Stimulated activated CD4-positive, alpha-beta T cell treated with anti-CD3 and anti-CD28 coated beads, TNF-alpha, amount 100 ng/mL, for 1 hour (primary cell): ENCODE measurements at regions not wholly inside any gene's neighbourhood (a gene's known extent, or its start where the extent isn't known, plus 50 kb on each side); places are given as distances from the start of the nearest gene placed in this dataset.

Source experiments
- DNase-seq, 3 donors: peaks; one replicate each; pipeline ENCODE4 v3.0.0-alpha.2; 2020; ENCODE audit warnings: low read depth in 3 of 3, low spot score in 1 of 3

DNA sequence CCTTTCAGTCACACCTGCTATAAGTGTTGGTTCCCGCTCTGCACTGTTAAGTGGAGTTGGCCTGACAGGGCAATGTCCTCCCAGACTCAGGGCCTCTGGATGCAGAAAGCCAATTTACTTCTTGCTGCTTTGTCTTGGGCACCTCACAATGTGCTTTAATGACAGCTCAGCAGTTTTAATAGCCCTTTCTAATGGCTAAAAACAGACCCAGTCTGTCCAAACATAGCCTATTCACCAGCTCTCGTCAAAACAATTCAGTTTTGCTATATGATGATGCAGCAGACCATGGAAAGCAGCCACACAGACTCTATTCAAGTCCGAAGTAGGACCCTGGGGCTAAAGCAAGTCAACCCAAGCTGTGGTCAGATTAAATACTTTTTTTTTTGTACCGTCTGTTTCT, 529.1 kb upstream of the SEMA6A start:
- DNase-seq, result no peak

DNA sequence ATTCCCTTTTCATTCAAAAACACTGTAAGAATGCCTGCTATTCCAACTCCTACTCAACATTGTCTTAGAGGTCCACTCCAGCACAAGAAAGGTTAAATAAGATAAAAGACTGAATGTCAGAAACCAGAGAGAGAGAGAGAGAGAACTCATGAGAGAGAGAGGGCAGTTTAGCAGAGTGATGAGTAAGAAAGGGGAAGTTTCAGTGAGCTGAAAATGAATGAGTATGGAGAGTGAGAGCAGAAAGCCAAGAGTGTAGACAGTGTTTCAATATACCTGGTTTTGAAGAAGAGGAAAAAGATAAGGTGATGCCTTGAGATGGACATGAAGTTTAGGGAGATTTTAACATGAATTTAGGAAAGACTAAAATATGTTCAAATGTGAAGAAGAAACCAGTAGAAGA, 528.0 kb upstream of the SEMA6A start:
- no peak for DNase-seq

DNA sequence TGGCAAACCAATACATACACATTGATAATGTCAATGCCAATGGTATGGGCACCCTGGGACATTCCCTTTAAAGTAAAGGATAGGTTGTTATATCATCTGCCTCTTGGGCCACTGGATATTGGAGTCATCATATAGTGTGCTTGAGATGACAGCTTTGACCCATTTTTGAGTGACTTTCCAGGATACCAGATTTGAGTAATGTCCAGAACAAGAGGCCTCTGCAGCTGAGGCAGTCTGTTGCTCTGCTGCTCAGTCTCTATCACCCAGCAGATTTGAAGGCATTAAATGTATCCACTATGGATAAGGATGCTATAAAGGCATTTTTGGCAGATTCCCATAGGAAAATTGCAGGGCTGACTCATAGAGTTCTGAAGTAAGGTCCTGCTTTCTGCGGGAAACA, 525.6 kb upstream of the SEMA6A start:
- no peak for DNase-seq

DNA sequence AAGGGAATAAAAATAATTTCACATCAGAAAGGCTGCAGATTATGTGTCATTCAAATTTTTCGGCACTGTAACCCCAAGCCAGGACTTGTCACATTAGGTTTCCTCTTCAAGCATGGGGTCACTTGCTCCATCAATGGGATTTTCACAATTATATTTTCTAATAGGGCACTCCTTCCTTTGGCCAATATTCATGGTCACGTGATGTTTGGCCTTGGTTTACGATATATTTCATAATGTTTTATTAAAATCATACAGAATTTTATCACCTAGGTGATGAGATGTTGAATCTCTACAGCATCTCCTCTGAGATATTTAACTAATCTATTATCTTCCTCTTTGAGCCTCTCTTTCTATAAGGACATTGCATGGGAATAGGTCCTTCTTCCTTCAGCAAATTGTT, 523.5 kb upstream of the SEMA6A start:
- no peak for DNase-seq

DNA sequence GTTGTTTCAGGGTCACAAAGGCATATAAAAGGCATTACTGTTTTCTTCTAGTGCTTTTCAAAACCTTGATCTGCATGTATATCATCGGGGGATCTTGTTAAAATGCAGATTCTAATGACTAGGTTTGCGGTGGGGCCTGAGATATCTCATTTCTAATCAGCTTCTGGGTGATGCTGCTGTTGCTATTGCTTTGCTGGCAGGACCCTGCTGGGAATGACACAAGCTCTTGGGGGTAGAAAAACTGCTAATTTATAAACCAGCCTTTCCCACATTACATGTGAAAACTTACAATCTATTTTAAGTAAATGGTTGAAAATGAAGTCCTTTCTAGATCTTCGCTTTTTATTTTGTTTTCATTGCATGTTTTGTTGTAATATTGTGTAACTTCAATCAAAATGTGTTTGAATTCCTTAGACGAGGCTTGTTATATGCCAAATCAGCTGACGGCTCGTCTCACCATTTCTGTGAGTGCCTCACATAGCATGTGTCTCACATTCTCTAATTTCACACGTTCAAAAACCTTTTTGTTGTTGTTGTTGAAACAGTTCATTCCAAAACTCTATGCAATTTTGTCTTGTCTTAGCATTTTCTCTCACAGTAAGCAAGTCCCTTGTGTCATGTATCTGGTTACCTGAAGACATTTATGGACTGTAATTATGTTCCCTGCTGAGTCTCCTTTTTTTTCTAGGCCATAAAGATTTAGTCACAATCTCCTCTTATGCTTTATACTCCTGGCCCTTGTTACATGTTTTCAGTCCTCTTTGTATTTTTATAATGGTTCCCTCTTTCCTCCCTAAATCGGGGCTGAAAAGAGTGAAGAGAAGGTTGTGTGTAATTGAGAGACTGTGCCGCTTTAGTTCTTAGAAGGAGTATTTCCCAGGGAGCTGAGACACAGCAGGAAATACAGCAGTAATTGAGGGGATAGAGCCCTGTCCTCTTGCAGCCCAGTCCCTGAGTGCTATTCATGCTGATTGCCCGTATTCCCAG, 521.0 kb upstream of the SEMA6A start:
- no peak for DNase-seq

DNA sequence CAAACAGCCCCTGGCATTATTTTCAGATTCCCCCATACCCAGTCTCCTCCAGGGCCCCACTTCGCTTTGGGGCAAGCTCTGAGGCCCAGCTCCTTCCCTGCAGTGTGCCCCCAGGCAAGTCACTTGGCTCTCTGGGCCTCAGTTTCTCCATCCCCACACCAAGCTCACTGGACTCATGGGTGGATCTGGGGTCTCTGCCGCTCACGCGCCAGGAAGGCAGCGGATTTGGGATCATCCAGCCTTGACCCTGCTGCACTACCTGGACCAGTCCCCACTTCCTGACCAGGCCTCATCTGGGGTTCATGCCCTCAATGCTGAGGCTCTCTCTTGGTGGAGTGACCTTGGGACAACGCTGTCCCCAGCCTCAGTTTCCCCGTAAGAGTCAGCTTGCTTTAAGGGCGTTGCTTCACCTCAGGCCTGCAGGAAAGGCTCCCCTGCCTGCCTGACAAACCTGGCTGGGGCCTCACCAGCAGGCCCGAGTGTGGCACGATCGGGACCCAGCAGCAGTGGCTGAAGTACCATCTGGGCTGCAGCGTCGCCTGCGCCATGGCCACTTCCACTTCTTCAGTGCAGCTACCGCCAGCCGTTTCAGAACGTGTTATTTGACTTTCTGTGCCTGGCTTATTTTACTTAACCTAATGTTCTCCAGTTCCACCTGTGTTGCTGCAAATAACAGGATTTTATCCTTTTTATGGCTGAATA, 519.6 kb upstream of the SEMA6A start:
- DNase-seq, result no peak

DNA sequence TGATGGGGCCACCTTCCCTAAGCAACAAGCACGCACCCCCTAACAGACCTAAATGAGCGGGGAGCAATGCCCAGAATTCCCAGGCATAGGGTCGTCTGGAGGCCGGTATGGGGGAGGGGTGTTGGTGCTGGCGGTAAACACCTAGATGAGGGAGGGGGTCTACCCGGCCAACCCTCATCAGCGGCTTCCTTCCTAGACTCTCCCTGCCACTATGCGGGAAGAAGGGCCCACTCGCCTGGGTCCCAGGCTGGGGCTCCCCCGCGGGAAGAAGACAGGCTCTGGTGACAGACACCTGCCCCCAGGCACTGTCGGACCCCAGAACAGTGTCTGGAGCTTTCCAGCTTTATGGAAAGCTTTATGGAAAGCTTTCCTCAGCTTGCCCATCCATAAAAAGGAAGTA, 519.0 kb upstream of the SEMA6A start:
- DNase-seq, result no peak

DNA sequence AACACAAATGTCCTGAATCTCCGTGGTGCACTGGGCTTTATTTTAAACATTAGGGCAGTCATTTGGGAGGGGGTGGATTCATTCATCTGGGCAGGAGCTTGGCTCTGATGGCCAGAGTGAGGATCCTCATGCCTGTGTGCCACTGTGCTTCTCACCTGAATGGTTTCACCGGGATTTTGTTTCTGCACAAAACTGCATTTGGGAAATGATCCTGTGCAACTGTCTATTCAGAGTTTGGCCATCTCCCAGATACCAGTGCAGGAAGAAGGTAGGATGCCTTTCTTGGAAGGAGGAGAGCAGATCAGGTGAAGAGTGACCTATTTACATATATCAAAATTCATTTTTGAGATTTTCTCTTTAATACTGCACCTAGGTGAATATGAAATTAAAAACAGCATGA, 514.4 kb upstream of the SEMA6A start:
- DNase-seq, result no peak

DNA sequence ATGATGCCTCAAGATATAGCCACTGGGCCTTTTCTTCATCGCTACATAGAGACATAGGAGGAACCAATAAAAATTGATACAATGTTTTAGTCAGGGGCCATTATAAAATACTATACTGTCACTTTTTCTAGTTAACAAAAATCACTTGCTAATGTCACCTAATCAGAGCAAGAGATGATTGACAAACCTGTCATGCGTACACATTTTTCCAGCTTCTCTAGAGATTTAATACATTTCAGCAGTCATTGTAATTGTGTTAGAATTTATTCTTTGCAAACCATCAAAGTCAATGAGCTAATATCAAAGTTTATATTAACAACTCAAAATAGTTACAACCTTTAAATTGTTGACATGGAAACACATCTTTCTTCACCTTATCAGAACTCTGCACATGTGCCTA, 513.6 kb upstream of the SEMA6A start:
- DNase-seq, result no peak

DNA sequence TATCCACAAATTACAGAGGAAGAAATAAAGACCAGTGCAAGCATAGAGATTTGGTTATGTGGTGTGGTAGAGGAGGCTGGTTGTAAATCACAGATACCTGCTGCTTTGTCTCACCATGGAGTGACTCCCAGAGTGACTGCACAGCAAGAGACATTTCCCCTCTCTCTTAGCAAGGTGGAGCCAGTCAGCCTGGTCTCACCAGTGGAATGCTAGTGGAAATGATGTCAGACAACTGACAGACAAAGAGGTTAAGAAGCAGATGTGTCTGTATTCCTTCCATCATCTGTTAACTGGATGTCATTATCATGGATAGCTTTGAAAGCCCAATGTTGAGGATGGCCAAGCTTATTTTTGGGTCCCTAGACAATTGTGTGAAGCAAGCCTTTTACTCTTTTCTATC, 509.4 kb upstream of the SEMA6A start:
- no peak for DNase-seq

DNA sequence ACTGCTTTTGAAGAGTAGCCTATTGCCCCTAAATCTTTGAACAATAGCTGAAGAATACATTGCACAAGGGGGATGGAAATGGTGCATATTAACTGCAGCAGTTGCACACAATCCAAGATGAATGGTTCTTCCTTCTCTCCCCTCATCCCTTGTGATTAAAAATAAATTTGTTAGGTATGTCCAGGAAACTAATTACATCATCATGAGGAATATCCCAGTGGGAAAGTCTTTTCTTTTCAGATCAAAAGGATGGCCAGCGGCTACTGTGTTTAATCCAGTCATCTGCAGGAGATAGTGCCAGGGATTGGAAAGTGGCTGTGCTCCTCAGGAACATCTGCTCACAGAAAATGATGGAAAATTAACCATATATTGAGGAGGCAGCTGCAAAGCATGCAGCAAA, 508.4 kb upstream of the SEMA6A start:
- DNase-seq, result no peak

DNA sequence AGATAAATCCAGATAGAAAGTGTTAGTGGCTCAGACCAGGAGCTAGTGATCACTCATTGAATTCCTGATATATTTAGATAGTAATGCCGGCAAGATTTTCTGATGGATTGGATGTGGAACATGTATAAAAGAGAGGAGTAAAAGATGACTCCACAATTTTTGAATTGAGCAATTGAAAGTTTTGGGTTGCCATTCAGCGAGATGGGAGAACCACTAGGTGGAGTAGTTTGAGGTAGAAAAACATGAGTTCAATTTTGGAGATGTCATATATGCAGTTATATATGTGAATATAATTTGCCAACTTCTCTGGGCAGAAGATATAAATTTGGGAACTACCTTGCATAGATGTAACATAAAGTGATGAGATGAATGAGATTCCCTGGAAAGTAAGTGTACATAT, 502.5 kb upstream of the SEMA6A start:
- no peak for DNase-seq

DNA sequence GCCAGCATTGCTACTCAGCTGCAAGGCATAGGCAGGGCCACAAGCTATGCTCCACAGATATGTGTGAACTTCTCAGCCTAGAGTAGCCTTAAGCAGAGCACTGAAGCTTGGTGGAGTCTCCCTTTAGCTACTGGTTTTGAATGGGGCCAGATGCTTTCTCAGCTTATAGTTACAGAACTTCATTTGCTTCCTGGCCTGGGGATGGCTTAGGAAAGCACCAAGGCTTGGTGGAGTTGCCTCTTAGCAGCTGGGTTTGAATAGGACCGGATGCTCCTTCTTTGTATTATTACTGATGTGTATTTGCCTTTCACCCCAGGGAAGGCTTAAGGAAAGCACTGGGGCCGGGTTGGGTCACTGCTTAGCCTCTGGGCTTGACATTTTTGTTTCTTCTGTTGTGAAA, 497.8 kb upstream of the SEMA6A start:
- DNase-seq, result no peak

DNA sequence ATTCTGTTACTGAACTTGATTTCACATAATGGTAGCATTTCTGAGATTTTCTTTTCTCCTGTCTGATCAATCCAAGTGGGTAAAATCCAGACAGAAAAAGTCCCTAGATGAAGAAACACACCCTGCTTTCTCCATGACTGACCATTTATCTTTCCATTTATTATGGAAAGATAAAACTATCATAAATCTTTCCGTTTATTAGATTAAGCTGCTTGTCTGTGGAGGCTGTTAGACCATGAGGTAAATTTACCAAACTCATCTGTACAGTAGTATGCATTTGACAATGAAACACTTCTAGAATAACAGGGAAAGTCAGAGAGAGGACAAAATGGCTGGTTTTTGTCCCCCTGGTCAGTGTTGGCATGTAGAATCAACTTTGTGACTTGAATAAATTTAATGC, 491.2 kb upstream of the SEMA6A start:
- DNase-seq, result no peak

DNA sequence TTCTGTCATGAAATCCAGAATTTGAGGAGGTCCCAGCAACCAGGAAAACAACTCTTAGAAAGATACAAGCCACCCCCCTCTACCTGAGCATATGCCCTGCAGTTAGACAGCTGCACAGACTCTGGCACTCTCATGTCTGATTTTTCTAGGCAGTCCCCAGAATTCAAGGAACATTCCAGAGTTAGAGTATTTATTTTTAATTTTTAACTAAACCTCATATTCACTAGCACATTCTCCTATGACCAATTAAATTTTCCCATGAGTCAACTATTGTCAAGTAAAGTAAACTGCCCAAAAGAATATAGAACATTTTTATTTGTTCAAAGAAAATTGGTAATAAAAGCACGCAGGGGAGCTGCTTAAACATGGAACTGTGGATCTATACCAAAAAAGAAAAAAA, 490.5 kb upstream of the SEMA6A start:
- no peak for DNase-seq

DNA sequence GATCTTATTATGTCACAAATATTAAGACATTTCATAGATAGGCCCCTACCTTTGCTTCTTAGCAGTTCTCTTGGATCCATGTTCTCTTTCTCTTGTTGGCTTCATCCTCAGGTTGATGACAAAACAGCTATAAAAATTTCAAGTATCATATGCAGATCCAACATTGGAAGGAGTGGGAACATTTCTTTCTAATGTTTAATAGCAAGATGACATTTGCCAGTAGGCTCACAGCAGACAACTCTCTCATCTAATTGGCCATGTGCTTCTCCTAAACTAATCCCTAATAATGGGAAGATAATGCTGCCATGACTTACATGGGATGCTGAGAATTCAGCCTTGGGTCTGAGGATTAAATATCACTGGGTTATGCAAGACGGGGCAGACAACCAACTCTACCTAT, 485.5 kb upstream of the SEMA6A start:
- DNase-seq, result no peak

DNA sequence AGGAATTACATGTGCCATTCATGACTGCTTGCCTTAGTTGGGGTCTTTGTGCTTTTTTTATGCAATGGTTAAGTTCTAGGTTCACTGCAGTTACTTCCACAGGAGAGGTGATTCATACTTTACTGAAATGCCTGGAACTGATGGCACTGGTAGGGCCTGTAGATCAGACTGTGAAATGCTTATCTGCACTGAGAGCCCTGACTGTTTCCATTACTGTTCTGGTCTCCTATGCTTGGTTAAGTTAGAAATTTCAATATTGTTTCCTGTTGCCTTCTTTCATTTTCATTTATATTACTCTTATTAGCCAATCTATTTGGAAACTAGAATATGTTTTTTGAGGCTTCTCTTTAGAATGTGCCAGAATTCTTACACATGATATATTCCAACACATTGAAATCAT, 484.1 kb upstream of the SEMA6A start:
- no peak for DNase-seq

DNA sequence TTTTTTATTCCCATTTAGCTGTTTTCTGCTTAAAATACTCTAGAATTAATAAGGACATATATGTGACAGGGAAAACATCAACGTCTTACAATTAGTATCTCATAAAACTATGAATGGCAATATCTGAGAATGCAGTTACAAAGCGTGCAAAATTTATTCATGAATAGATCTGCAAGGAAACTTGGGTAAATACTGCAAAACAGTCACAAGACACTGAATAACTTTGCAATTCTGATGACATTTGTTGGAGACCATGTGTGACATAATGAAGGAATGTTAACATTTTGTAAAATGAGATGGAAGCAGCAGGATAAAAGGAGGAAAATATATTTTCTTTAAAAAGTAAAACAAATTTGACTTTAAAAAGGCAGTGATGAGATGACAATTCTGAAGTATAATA, 480.9 kb upstream of the SEMA6A start:
- DNase-seq, result no peak

DNA sequence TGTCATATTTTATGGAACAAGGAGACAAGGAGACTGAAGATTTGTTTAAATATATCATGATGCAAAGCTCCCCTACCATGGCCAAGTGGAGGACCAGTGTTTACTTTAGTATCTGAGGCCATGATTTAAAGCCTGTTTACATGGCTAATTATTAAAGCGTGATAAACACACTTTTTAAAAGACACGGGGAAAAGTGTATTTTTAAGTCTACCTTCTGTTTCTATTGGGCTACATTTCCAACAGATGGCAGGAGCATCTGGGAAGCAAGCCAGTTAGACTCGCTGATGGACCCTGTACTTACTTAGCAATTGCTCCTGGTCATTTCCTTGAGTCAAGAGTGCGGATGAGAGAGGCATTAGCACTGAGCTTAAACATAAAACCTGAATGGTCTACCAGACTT, 480.3 kb upstream of the SEMA6A start:
- no peak for DNase-seq

DNA sequence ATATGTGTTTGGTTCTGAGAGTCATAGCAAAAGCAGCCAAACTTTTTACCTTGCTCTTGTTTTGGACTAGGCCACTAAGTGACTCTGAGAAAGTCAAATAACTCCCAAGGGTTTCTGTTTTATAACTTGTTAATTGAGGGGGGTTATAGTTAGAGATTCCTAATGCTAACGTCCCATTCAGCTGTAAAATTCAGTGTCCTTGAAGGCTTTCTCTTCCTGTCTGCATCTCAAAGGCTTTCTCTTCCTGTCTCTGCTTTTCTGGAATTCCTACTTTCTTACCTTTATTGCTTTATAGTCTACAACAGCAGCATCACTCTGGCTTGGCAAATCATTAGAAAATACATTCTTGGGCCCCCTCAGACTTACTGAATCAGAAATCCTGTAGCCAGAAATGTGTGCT, 479.5 kb upstream of the SEMA6A start:
- DNase-seq, result no peak

DNA sequence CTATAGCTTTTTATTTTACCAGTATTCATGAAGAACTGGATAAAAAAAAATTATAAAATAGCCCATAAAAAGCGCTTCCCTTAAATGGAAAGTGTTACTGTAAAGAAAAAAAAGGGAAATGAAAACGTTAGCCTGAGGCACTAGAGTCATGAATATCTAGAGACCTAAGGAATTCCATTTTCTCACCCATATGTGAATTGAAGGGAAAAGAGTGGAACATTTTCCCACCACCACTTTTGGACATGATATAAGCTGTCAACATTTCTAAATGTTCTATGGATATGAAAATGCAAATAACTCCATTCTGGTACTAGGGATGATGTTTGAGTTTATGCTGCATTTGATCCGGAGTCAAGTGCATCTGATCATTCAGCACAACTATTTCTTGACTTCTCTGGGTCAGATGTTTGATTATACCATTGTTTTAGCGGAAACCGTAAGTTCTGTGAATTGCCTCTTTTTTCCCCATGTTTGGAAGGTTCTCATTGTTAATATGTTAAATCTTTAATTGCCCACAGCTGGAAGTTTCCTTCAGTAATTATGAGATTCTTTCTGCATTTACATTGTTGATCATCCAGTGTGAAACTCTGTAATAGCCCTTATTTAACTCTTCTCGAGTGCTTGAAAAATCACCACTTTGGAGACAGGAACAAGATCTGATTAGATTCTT, 467.4 kb upstream of the SEMA6A start:
- no peak for DNase-seq

DNA sequence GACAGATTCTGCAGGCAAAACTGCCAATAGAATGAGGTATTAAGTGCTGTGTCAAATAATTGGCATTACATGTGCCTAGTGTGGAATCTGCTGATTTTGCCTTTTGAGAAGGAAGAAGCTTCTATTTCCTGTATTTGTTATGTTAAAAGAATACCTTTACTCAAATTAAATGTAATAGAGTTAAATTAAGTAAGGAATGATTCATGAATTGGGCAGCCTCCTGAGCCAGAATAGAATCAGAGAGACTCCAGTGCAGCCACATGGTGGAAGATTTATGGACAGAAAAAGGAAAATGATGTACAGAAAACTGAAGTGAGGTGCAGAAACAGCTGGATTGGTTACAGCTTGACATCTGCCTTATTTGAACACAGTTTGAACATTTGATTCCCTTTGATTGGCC, 464.4 kb upstream of the SEMA6A start:
- DNase-seq, result no peak
